Activated T-cell treated with anti-CD3 and anti-CD28 coated beads, Interleukin-2, amount 50 U/mL, for 24 hours (primary cell): ENCODE measurements at regions not wholly inside any gene's neighbourhood (a gene's known extent, or its start where the extent isn't known, plus 50 kb on each side); places are given as distances from the start of the nearest gene placed in this dataset.

Experiments used
- DNase-seq: peaks from one replicate; pipeline ENCODE4 v3.0.0-alpha.2; 2020
- H3K27ac Mint-ChIP-seq: 2 replicates; pipeline ENCODE4 v1.8.0; 2020; ENCODE audit warnings: mild to moderate bottlenecking, mixed read lengths
- H3K27me3 Mint-ChIP-seq: 2 replicates; pipeline ENCODE4 v1.8.0; 2020; ENCODE audit warnings: mixed read lengths
- H3K36me3 Mint-ChIP-seq: 2 replicates; pipeline ENCODE4 v1.8.0; 2020; ENCODE audit warnings: low read depth, mixed read lengths
- H3K4me1 Mint-ChIP-seq: 2 replicates; pipeline ENCODE4 v1.8.0; 2020; ENCODE audit warnings: low read depth, mixed read lengths
- H3K4me3 Mint-ChIP-seq: 2 replicates; pipeline ENCODE4 v1.8.0; 2020; ENCODE audit warnings: mild to moderate bottlenecking, moderate library complexity, mixed read lengths
- H3K9me3 Mint-ChIP-seq: 2 replicates; pipeline ENCODE4 v1.8.0; 2020; ENCODE audit warnings: mixed read lengths

- Mint-ChIP-seq H3K36me3 (no peaks in the 10 kb centered on the region), H3K4me1 (no peaks in the 10 kb centered on the region), H3K9me3 (peaks cover 2% of the 10 kb centered on the region), H3K27me3 (no peaks in the 10 kb centered on the region), H3K27ac (no peak overlapping the region), H3K4me3 (no peak overlapping the region)
- no peak for DNase-seq
Measured at GRCh38 chr12:83365317-83365716, 678.6 kb downstream of the TMTC2 start.

GRCh38 chr12:83361475-83361874, 674.8 kb downstream of the TMTC2 start:
- Mint-ChIP-seq H3K27ac (no peak overlapping the region), H3K27me3 (no peaks in the 10 kb centered on the region), H3K4me1 (no peaks in the 10 kb centered on the region), H3K9me3 (peaks cover 2% of the 10 kb centered on the region), H3K4me3 (no peak overlapping the region), H3K36me3 (no peaks in the 10 kb centered on the region)
- no peak for DNase-seq

- Mint-ChIP-seq H3K9me3 (peaks cover 2% of the 10 kb centered on the region), H3K36me3 (no peaks in the 10 kb centered on the region), H3K4me1 (no peaks in the 10 kb centered on the region), H3K27ac (no peak overlapping the region), H3K27me3 (no peaks in the 10 kb centered on the region), H3K4me3 (no peak overlapping the region)
- DNase-seq, result no peak
Measured at GRCh38 chr12:83361071-83361470, 674.4 kb downstream of the TMTC2 start.

- Mint-ChIP-seq H3K4me1 (no peaks in the 10 kb centered on the region), H3K36me3 (no peaks in the 10 kb centered on the region), H3K27ac (no peak overlapping the region), H3K27me3 (no peaks in the 10 kb centered on the region), H3K4me3 (no peak overlapping the region), H3K9me3 (peaks cover 2% of the 10 kb centered on the region)
- no peak for DNase-seq
Measured at GRCh38 chr12:83349907-83350611, 663.4 kb downstream of the TMTC2 start.

GRCh38 chr12:83346333-83346732, 659.6 kb downstream of the TMTC2 start:
- no peaks in the 10 kb centered on the region for H3K9me3 Mint-ChIP-seq
- no peak overlapping the region for H3K27ac Mint-ChIP-seq
- no peaks in the 10 kb centered on the region for H3K36me3 Mint-ChIP-seq
- DNase-seq, result no peak
- no peaks in the 10 kb centered on the region for H3K4me1 Mint-ChIP-seq
- H3K27me3 Mint-ChIP-seq, result no peaks in the 10 kb centered on the region
- no peak overlapping the region for H3K4me3 Mint-ChIP-seq

- peaks cover 2% of the 10 kb centered on the region for H3K9me3 Mint-ChIP-seq
- no peak overlapping the region for H3K4me3 Mint-ChIP-seq
- H3K36me3 Mint-ChIP-seq, result no peaks in the 10 kb centered on the region
- H3K4me1 Mint-ChIP-seq, result no peaks in the 10 kb centered on the region
- no peak overlapping the region for H3K27ac Mint-ChIP-seq
- no peak for DNase-seq
- no peaks in the 10 kb centered on the region for H3K27me3 Mint-ChIP-seq
Measured at GRCh38 chr12:83343767-83344166, 657.1 kb downstream of the TMTC2 start.

GRCh38 chr12:83335748-83336147, 649.0 kb downstream of the TMTC2 start:
- Mint-ChIP-seq H3K27me3 (no peaks in the 10 kb centered on the region), H3K4me3 (no peak overlapping the region), H3K4me1 (no peaks in the 10 kb centered on the region), H3K27ac (no peak overlapping the region), H3K9me3 (peaks cover under 1% of the 10 kb centered on the region), H3K36me3 (no peaks in the 10 kb centered on the region)
- DNase-seq, result no peak

GRCh38 chr12:83326666-83327065, 640.0 kb downstream of the TMTC2 start:
- H3K36me3 Mint-ChIP-seq, result no peaks in the 10 kb centered on the region
- H3K9me3 Mint-ChIP-seq, result peaks cover 10% of the 10 kb centered on the region
- H3K4me1 Mint-ChIP-seq, result no peaks in the 10 kb centered on the region
- H3K27ac Mint-ChIP-seq, result no peak overlapping the region
- DNase-seq, result no peak
- H3K4me3 Mint-ChIP-seq, result no peak overlapping the region
- H3K27me3 Mint-ChIP-seq, result no peaks in the 10 kb centered on the region

GRCh38 chr12:83323866-83324265, 637.2 kb downstream of the TMTC2 start:
- no peak for DNase-seq
- H3K9me3 Mint-ChIP-seq, result peaks cover 8% of the 10 kb centered on the region
- no peaks in the 10 kb centered on the region for H3K27me3 Mint-ChIP-seq
- H3K27ac Mint-ChIP-seq, result no peak overlapping the region
- no peaks in the 10 kb centered on the region for H3K4me1 Mint-ChIP-seq
- no peak overlapping the region for H3K4me3 Mint-ChIP-seq
- H3K36me3 Mint-ChIP-seq, result no peaks in the 10 kb centered on the region

GRCh38 chr12:83322809-83323208, 636.1 kb downstream of the TMTC2 start:
- DNase-seq, result no peak
- Mint-ChIP-seq H3K4me1 (no peaks in the 10 kb centered on the region), H3K27me3 (no peaks in the 10 kb centered on the region), H3K36me3 (no peaks in the 10 kb centered on the region), H3K27ac (no peak overlapping the region), H3K9me3 (peaks cover 8% of the 10 kb centered on the region), H3K4me3 (no peak overlapping the region)

GRCh38 chr12:83321971-83322370, 635.3 kb downstream of the TMTC2 start:
- no peak overlapping the region for H3K4me3 Mint-ChIP-seq
- no peak overlapping the region for H3K27ac Mint-ChIP-seq
- no peaks in the 10 kb centered on the region for H3K4me1 Mint-ChIP-seq
- no peaks in the 10 kb centered on the region for H3K27me3 Mint-ChIP-seq
- peaks cover 8% of the 10 kb centered on the region for H3K9me3 Mint-ChIP-seq
- H3K36me3 Mint-ChIP-seq, result no peaks in the 10 kb centered on the region
- no peak for DNase-seq

GRCh38 chr12:83320350-83320749, 633.6 kb downstream of the TMTC2 start:
- no peak overlapping the region for H3K4me3 Mint-ChIP-seq
- H3K36me3 Mint-ChIP-seq, result no peaks in the 10 kb centered on the region
- no peaks in the 10 kb centered on the region for H3K27me3 Mint-ChIP-seq
- no peaks in the 10 kb centered on the region for H3K4me1 Mint-ChIP-seq
- H3K27ac Mint-ChIP-seq, result no peak overlapping the region
- DNase-seq, result no peak
- peaks cover 11% of the 10 kb centered on the region for H3K9me3 Mint-ChIP-seq

GRCh38 chr12:83318386-83319098, 631.8 kb downstream of the TMTC2 start:
- peaks cover 11% of the 10 kb centered on the region for H3K9me3 Mint-ChIP-seq
- no peaks in the 10 kb centered on the region for H3K27me3 Mint-ChIP-seq
- H3K27ac Mint-ChIP-seq, result no peak overlapping the region
- no peaks in the 10 kb centered on the region for H3K4me1 Mint-ChIP-seq
- no peak overlapping the region for H3K4me3 Mint-ChIP-seq
- H3K36me3 Mint-ChIP-seq, result no peaks in the 10 kb centered on the region
- DNase-seq, result no peak

- Mint-ChIP-seq H3K4me1 (no peaks in the 10 kb centered on the region), H3K9me3 (peaks cover 9% of the 10 kb centered on the region), H3K27me3 (no peaks in the 10 kb centered on the region), H3K27ac (no peak overlapping the region), H3K36me3 (no peaks in the 10 kb centered on the region), H3K4me3 (no peak overlapping the region)
- no peak for DNase-seq
Measured at GRCh38 chr12:83317595-83317994, 630.9 kb downstream of the TMTC2 start.

GRCh38 chr12:83313827-83314226, 627.1 kb downstream of the TMTC2 start:
- Mint-ChIP-seq H3K36me3 (no peaks in the 10 kb centered on the region), H3K9me3 (peaks cover 3% of the 10 kb centered on the region), H3K4me3 (no peak overlapping the region), H3K27ac (no peak overlapping the region), H3K4me1 (no peaks in the 10 kb centered on the region), H3K27me3 (no peaks in the 10 kb centered on the region)
- no peak for DNase-seq
